Neutrophil (primary cell): ENCODE measurements at regions not wholly inside any gene's neighbourhood (a gene's known extent, or its start where the extent isn't known, plus 50 kb on each side); places are given as distances from the start of the nearest gene placed in this dataset.

Experiments used
- H3K27ac ChIP-seq: fragments of 200-600 bp; sonication (generic); 2 replicates; pipeline ENCODE4 v1.5.1; 2016; ENCODE audit warnings: mild to moderate bottlenecking, moderate library complexity
- H3K27me3 ChIP-seq: fragments of 200-600 bp; sonication (generic); 2 replicates; pipeline ENCODE4 v1.6.0; 2016; ENCODE audit warnings: mild to moderate bottlenecking
- H3K36me3 ChIP-seq: fragments of 200-600 bp; sonication (generic); 2 replicates; pipeline ENCODE4 v1.5.1; 2017
- H3K4me1 ChIP-seq, 2 experiments: fragments of 200-600 bp in 1 of 2; sonication (generic) in 1 of 2; 1 replicate in 1 of 2; 2 replicates in 1 of 2; pipeline versions ENCODE4 v1.5.1 to v1.6.1; 2013 to 2016; ENCODE audit warnings: low read depth in 1 of 2, low read length in 1 of 2, mild to moderate bottlenecking in 1 of 2, moderate library complexity in 1 of 2; ENCODE audit not compliant: control insufficient read depth in 1 of 2, insufficient read depth in 1 of 2
- H3K4me3 ChIP-seq, 2 experiments: fragments of 200-600 bp in 1 of 2; sonication (generic) in 1 of 2; 1 replicate in 1 of 2; 2 replicates in 1 of 2; pipeline ENCODE4 v1.5.1; 2013 to 2016; ENCODE audit warnings: low read depth in 1 of 2, low read length in 1 of 2, mild to moderate bottlenecking in 1 of 2, moderate library complexity in 1 of 2
- H3K9me3 ChIP-seq: fragments of 200-600 bp; sonication (generic); 2 replicates; pipeline ENCODE4 v1.5.1; 2016
- CTCF ChIP-seq: fragments of 200-600 bp; sonication (generic); IDR thresholded peaks from 2 replicates; pipeline ENCODE4 v1.5.1; 2016; ENCODE audit warnings: antibody characterized with exemption

GRCh38 chrX:42900947-42901346 lies 123.0 kb upstream of the PPP1R2C start:
- Histone ChIP-seq H3K36me3 (no peaks in the 10 kb centered on the region), H3K27ac (no peak overlapping the region), H3K4me3 (no peak overlapping the region), H3K27me3 (no peaks in the 10 kb centered on the region), H3K4me1 (no peaks in the 10 kb centered on the region), H3K9me3 (no peaks in the 10 kb centered on the region)
- no peak for TF ChIP-seq CTCF

DNA sequence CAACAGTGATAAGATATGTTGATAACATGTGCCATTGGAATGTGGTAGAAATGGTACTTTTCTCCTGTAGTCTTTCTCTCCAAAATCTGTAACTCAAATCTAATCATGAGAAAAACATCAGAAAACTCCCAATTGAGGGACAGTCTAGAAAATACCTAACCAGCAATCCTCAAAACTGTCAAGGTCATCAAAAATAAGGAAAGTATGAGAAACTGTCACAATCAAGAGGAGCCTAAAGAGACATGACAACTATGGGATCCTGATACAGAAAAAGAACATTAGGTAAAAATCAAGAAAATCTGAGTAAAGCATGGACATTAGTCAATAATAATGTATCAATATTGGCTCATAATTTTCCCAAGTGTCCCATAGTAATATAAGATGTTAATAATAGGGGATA lies 124.5 kb upstream of the PPP1R2C start:
- Histone ChIP-seq H3K9me3 (no peaks in the 10 kb centered on the region), H3K4me1 (no peaks in the 10 kb centered on the region), H3K27ac (no peak overlapping the region), H3K4me3 (no peak overlapping the region), H3K36me3 (no peaks in the 10 kb centered on the region), H3K27me3 (no peaks in the 10 kb centered on the region)
- no peak for TF ChIP-seq CTCF

DNA sequence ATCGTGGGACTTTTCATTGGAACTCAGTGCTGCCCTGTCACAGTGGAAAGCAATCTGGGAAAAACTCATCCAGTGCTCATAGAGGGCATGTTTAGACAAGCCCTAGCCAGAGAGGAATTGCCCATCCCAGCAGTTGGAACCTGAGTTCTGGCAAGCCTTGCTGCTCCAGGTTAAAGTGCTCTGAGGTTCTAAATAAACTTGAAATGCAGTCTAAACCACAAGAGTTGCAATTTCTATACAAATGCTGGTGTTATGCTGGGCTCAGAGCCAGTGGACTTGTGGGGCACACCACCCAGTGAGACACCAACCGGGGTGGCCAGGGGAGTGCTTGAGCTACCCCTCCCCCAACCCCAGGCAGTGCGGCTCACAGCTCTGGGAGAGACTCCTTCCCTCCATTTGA lies 142.8 kb upstream of the PPP1R2C start:
- no peak for TF ChIP-seq CTCF
- Histone ChIP-seq H3K9me3 (no peaks in the 10 kb centered on the region), H3K4me1 (no peaks in the 10 kb centered on the region), H3K27me3 (no peaks in the 10 kb centered on the region), H3K36me3 (no peaks in the 10 kb centered on the region), H3K4me3 (no peak overlapping the region), H3K27ac (no peak overlapping the region)

DNA sequence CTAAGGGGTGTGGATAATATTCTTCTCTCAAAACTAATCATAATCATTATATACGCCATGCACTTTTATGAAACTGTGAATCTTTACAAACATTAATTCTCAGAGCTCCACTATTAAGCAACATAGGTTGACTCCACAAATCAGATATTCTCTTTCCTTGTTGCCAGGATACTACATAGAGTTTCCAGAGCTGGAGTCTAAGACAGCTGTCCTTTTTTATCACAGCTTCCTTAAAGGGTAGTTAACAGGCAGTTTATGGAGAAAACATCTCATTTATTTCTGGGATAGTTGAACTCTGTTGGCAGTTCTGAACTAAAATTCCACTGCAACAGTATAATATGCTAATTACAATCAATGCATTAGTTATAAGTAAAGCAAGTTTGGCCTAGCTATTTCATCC lies 152.1 kb upstream of the PPP1R2C start:
- Histone ChIP-seq H3K27ac (no peak overlapping the region), H3K4me3 (no peak overlapping the region), H3K4me1 (peaks cover 17 to 18% of the 10 kb centered on the region in 2 experiments), H3K27me3 (no peaks in the 10 kb centered on the region), H3K36me3 (no peaks in the 10 kb centered on the region), H3K9me3 (no peaks in the 10 kb centered on the region)
- no peak for TF ChIP-seq CTCF

- Histone ChIP-seq H3K27ac (no peak overlapping the region), H3K4me1 (peaks cover 17 to 18% of the 10 kb centered on the region in 2 experiments), H3K4me3 (no peak overlapping the region), H3K27me3 (no peaks in the 10 kb centered on the region), H3K9me3 (no peaks in the 10 kb centered on the region), H3K36me3 (no peaks in the 10 kb centered on the region)
- TF ChIP-seq CTCF: no peak
Measured at GRCh38 chrX:42930951-42931350, 153.0 kb upstream of the PPP1R2C start.

DNA sequence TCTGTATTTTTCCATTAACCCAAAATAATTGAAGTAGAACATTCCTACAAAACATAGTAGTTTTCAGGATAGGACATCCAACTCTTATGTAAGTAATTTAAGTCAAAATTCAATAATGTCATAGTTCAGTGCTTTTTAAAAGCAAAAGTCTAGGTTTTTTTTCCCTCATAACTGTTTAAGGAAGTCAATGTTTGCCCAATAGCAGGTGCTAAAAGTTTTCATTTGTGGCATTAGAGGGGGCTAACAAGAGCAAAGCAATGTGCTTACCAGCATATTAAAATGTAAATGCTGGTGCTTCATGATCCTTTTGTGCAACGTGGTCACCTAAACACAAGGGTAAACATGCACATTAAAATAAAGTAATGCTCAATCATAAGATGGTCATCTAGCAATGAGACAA lies 155.2 kb upstream of the PPP1R2C start:
- peaks cover 17 to 18% of the 10 kb centered on the region in 2 experiments for H3K4me1 ChIP-seq
- no peak for TF ChIP-seq CTCF
- no peaks in the 10 kb centered on the region for H3K9me3 ChIP-seq

More for the DNA sequence above, 155.2 kb upstream of the PPP1R2C start:
- Histone ChIP-seq H3K27me3 (no peaks in the 10 kb centered on the region), H3K36me3 (no peaks in the 10 kb centered on the region), H3K27ac (no peak overlapping the region), H3K4me3 (no peak overlapping the region)
